ENCODE measurements at regions not wholly inside any gene's neighbourhood (a gene's known extent, or its start where the extent isn't known, plus 50 kb on each side); places are given as distances from the start of the nearest gene placed in this dataset.

GRCh38 chr11:81975261-81975900 lies 758.3 kb downstream of the FAM181B start:
- TF ChIP-seq CTCF (IDR thresholded peaks at IDR 0.05; ENCODE audit: poor library complexity) (no peak), EZH2 (IDR thresholded peaks at IDR 0.05; ENCODE audit: borderline replicate concordance) (no peak)
